ENCODE measurements at regions not wholly inside any gene's neighbourhood (a gene's known extent, or its start where the extent isn't known, plus 50 kb on each side); places are given as distances from the start of the nearest gene placed in this dataset.

- TF ChIP-seq CTCF (IDR thresholded peaks at IDR 0.05), result no peak
- no peak overlapping the region for H3K27ac ChIP-seq
- no peaks in the 10 kb centered on the region for H3K4me1 ChIP-seq
- DNase-seq, result no peak
- no peaks in the 10 kb centered on the region for H3K36me3 ChIP-seq
- no peaks in the 10 kb centered on the region for H3K9me3 ChIP-seq
- H3K4me3 ChIP-seq, result no peak overlapping the region
- no peaks in the 10 kb centered on the region for H3K27me3 ChIP-seq
- intact Hi-C loops (cut with DNase I; ENCODE audit: low total_unique reads), result no loop called here
These were observed 61.7 kb upstream of the AKAP13 start for GRCh38 chr15:85318732-85319076.

GRCh38 chr15:85324202-85324601 lies 56.2 kb upstream of the AKAP13 start:
- Histone ChIP-seq H3K4me1 (peaks cover 0 to under 1% (median 0%) of the 10 kb centered on the region in 4 donors), H3K4me3 (no peak overlapping the region), H3K9me3 (no peaks in the 10 kb centered on the region), H3K36me3 (no peaks in the 10 kb centered on the region), H3K27ac (no peak overlapping the region), H3K27me3 (no peaks in the 10 kb centered on the region)
- intact Hi-C loops (cut with DNase I; ENCODE audit: low total_unique reads), result no loop called here
- no peak for DNase-seq
- TF ChIP-seq CTCF (IDR thresholded peaks at IDR 0.05), result no peak

- TF ChIP-seq CTCF (IDR thresholded peaks at IDR 0.05), result no peak
- intact Hi-C loops (cut with DNase I; ENCODE audit: low total_unique reads), result no loop called here
- H3K36me3 ChIP-seq, result no peaks in the 10 kb centered on the region
- no peaks in the 10 kb centered on the region for H3K27me3 ChIP-seq
- no peak overlapping the region for H3K4me3 ChIP-seq
- H3K4me1 ChIP-seq, result peaks cover 0 to 12% (median 2%) of the 10 kb centered on the region in 4 donors
- no peak overlapping the region for H3K27ac ChIP-seq
- no peaks in the 10 kb centered on the region for H3K9me3 ChIP-seq
- no peak for DNase-seq
These were observed 54.6 kb upstream of the AKAP13 start for GRCh38 chr15:85325834-85326233.

GRCh38 chr15:85326291-85326690 lies 54.1 kb upstream of the AKAP13 start:
- Histone ChIP-seq H3K4me1 (peaks cover 0 to 16% (median 5%) of the 10 kb centered on the region in 4 donors), H3K36me3 (no peaks in the 10 kb centered on the region), H3K9me3 (no peaks in the 10 kb centered on the region), H3K27ac (no peak overlapping the region), H3K4me3 (no peak overlapping the region), H3K27me3 (no peaks in the 10 kb centered on the region)
- intact Hi-C loops (cut with DNase I; ENCODE audit: low total_unique reads), result no loop called here
- no peak for DNase-seq
- TF ChIP-seq CTCF (IDR thresholded peaks at IDR 0.05), result no peak

DNA sequence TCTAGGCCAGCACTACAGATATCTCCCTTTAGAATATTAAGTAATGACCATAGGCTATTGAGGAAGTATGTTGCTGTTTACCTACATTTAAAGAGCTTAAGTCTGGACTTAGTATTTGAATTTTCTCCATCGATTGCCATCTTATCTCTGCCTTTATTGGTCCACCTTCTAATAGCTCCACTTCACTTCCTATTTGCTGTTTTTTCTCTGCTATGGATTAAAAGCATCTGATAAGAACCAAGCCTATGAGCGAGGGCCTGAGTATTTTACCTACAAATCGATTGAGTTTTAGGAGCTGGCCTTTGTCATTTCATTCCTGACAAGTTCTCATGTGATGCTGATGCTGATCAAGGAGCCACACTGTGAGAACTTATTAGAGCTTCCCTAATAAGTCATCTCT lies 52.6 kb upstream of the AKAP13 start:
- Histone ChIP-seq H3K4me3 (no peak overlapping the region), H3K27ac (no peak overlapping the region), H3K9me3 (no peaks in the 10 kb centered on the region), H3K27me3 (no peaks in the 10 kb centered on the region), H3K36me3 (no peaks in the 10 kb centered on the region), H3K4me1 (peaks cover 0 to 23% (median 11%) of the 10 kb centered on the region in 4 donors)
- no peak for TF ChIP-seq CTCF (IDR thresholded peaks at IDR 0.05)
- no peak for DNase-seq
- intact Hi-C loops (cut with DNase I; ENCODE audit: low total_unique reads), result no loop called here
